Glutamatergic neuron (in vitro differentiated cells): ENCODE measurements at regions not wholly inside any gene's neighbourhood (a gene's known extent, or its start where the extent isn't known, plus 50 kb on each side); places are given as distances from the start of the nearest gene placed in this dataset.

ENCODE experiments used
- DNase-seq: peaks from one replicate; pipeline ENCODE4 v3.0.0; 2022
- H3K27ac Mint-ChIP-seq: one replicate; pipeline ENCODE4 v1.8.0; 2020; ENCODE audit warnings: mild to moderate bottlenecking, mixed read lengths, inconsistent platforms; ENCODE audit not compliant: unreplicated experiment
- H3K27me3 Mint-ChIP-seq: one replicate; pipeline ENCODE4 v1.8.0; 2020; ENCODE audit warnings: mild to moderate bottlenecking, moderate library complexity, mixed read lengths, inconsistent platforms; ENCODE audit not compliant: unreplicated experiment
- H3K36me3 Mint-ChIP-seq: one replicate; pipeline ENCODE4 v1.8.0; 2020; ENCODE audit warnings: mild to moderate bottlenecking, mixed read lengths, inconsistent platforms; ENCODE audit not compliant: unreplicated experiment
- H3K4me1 Mint-ChIP-seq: one replicate; pipeline ENCODE4 v1.8.0; 2020; ENCODE audit warnings: mild to moderate bottlenecking, low read depth, mixed read lengths, inconsistent platforms; ENCODE audit not compliant: unreplicated experiment
- H3K4me3 Mint-ChIP-seq: one replicate; pipeline ENCODE4 v1.8.0; 2020; ENCODE audit warnings: mild to moderate bottlenecking, mixed read lengths, inconsistent platforms; ENCODE audit not compliant: unreplicated experiment
- H3K9me3 Mint-ChIP-seq: one replicate; pipeline ENCODE4 v1.8.0; 2020; ENCODE audit warnings: mild to moderate bottlenecking, moderate library complexity, mixed read lengths, inconsistent platforms; ENCODE audit not compliant: unreplicated experiment
- TF ChIP-seq, protein P1 (sequence below): fragments of 200-600 bp; sonication (generic); IDR thresholded peaks from one replicate; pipeline ENCODE4 v1.5.0; 2021; ENCODE audit not compliant: partially characterized antibody, unreplicated experiment

DNA sequence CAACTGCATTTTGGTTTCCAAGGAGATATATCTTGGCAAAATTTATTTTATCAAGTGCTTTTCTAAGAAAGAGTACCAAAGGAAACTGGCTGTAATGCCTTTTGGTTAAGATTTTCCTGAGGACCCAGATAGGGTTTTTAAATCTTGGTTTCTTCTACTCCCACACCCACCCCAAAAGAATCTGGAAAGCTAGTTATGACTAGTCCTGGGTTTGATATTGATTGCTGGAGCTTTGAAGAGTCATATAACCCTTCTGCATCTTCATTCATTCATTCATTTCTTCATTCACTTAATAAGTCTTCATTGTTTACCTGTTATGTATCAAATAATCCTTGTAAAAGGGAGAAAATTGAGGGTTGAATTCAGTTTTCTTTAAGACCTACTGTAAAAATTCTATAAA lies 425.2 kb downstream of the PCNX1 start:
- Mint-ChIP-seq H3K36me3 (no peaks in the 10 kb centered on the region), H3K4me1 (no peaks in the 10 kb centered on the region), H3K27ac (no peak overlapping the region), H3K9me3 (no peaks in the 10 kb centered on the region), H3K4me3 (no peak overlapping the region), H3K27me3 (peaks cover 3% of the 10 kb centered on the region)
- no peak for DNase-seq
- TF ChIP-seq, protein P1, sequence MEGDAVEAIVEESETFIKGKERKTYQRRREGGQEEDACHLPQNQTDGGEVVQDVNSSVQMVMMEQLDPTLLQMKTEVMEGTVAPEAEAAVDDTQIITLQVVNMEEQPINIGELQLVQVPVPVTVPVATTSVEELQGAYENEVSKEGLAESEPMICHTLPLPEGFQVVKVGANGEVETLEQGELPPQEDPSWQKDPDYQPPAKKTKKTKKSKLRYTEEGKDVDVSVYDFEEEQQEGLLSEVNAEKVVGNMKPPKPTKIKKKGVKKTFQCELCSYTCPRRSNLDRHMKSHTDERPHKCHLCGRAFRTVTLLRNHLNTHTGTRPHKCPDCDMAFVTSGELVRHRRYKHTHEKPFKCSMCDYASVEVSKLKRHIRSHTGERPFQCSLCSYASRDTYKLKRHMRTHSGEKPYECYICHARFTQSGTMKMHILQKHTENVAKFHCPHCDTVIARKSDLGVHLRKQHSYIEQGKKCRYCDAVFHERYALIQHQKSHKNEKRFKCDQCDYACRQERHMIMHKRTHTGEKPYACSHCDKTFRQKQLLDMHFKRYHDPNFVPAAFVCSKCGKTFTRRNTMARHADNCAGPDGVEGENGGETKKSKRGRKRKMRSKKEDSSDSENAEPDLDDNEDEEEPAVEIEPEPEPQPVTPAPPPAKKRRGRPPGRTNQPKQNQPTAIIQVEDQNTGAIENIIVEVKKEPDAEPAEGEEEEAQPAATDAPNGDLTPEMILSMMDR = no peak

DNA sequence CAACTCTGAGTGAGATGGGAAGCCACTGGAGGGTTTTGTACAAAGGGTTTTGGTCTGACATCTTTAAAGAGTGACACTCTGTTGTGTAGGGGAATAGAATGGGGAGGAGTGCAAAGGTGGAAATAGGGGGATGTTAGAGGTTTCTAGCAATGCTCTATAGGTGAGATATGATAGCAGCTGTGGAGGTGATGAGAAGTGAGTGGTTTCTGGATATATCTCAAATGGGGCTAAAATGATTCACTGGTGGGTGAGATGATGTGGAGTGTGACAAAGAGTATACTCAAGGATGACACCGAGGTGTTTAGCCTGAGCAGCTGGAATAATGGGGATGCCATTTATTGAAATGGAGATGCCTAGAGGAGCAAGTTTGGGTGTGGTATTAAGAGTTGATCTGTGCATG lies 426.4 kb downstream of the PCNX1 start:
- H3K27me3 Mint-ChIP-seq = peaks cover 3% of the 10 kb centered on the region
- no peaks in the 10 kb centered on the region for H3K9me3 Mint-ChIP-seq
- H3K36me3 Mint-ChIP-seq = no peaks in the 10 kb centered on the region
- H3K27ac Mint-ChIP-seq = no peak overlapping the region
- H3K4me1 Mint-ChIP-seq = no peaks in the 10 kb centered on the region
- no peak for DNase-seq
- TF ChIP-seq, protein P1 = no peak
- no peak overlapping the region for H3K4me3 Mint-ChIP-seq

DNA sequence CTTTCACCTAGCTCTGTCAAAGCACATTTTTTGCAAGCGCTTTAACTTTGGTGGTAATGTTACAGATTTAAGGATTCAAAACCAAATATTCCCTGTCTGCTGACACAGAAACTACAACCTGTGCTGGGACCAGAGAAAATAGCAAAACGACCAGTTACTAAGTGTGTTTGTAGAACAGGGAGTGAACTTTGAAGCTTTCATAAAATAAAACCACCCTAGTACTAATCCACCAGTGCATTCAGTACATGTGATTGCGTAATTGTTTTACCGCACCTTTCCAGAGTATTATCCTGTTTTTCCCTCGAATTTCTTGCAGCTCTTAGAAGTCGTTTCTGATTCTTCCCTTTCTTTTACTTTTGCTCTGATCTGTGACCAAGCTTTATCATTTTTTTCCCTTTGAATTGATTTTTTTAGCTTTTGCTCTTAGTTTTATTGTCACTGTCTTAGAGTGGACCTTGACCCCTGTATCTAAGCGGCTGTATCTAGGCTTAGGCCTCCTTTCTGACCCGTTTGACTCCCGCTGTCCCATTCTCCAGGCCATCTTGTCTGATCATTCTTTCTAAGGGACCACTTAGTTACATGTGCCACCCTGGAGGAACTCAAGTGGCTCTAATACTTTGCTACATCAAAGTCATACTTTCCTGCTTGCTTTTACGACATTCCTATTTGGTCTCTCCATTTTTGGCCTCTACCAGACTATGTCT lies 429.4 kb downstream of the PCNX1 start:
- no peaks in the 10 kb centered on the region for H3K27me3 Mint-ChIP-seq
- H3K27ac Mint-ChIP-seq = no peak overlapping the region
- H3K4me3 Mint-ChIP-seq = no peak overlapping the region
- TF ChIP-seq, protein P1 = no peak
- DNase-seq = no peak
- H3K4me1 Mint-ChIP-seq = no peaks in the 10 kb centered on the region
- H3K9me3 Mint-ChIP-seq = no peaks in the 10 kb centered on the region
- H3K36me3 Mint-ChIP-seq = no peaks in the 10 kb centered on the region

DNA sequence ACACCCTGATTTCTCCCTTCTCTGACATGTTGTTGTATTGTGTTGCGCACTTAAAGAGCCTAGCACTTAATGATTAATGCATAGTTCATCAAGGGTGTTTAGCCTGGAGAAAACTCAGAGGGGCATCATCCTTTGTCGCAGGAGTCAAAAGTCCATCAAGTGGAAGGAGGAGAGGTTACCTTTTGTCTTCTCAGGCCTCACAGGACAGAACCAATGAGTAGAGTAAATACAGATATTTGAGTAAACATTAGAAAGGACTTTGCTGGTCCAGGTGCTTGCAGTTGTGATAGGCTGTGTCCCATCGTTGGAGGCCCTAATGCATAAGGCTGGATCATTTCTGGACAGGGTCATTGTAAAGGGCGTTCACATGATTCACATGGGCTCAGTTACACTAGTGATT lies 430.9 kb downstream of the PCNX1 start:
- Mint-ChIP-seq H3K4me3 (no peak overlapping the region), H3K36me3 (no peaks in the 10 kb centered on the region), H3K4me1 (no peaks in the 10 kb centered on the region), H3K27me3 (no peaks in the 10 kb centered on the region), H3K9me3 (no peaks in the 10 kb centered on the region), H3K27ac (no peak overlapping the region)
- TF ChIP-seq, protein P1 = no peak
- no peak for DNase-seq

DNA sequence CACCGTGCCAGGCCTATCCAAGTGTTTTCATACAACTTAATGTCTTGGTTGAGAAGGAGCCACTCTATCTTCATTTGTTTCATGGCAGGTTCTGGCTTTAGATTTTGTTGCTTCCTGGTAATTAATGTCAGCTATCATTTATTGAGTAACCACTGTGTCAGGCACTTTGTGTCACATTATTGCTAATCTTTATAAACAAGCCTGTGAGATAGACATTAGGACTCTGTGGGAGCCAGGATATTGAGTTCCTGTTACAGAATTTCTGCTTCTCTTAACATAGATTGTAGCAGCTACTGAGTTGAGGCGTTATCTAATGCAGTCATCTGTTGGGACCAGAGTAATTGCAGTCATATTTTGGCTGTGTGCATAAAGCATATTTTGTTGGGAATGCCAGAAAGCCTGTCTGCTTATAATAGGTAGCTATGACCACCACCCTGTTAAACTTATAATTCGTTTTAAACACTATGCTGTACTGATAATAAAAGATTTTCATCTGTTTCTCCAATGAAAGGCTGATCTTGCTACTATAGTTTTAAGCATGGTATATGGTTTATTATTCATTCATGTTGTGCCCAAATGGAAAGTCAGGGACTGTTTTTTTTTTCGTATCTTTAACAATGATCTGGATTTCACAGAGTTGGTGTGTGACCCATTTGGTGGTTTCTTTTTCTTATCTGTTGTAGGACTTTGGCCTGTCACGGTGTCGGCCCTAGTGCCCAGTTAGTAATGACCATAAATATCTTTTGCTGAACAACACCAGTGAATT lies 432.6 kb downstream of the PCNX1 start:
- TF ChIP-seq, protein P1 = no peak
- Mint-ChIP-seq H3K36me3 (no peaks in the 10 kb centered on the region), H3K27me3 (no peaks in the 10 kb centered on the region), H3K4me1 (no peaks in the 10 kb centered on the region), H3K4me3 (no peak overlapping the region), H3K9me3 (no peaks in the 10 kb centered on the region), H3K27ac (no peak overlapping the region)
- DNase-seq = no peak
